ENCODE measurements at regions not wholly inside any gene's neighbourhood (a gene's known extent, or its start where the extent isn't known, plus 50 kb on each side); places are given as distances from the start of the nearest gene placed in this dataset.

- TF ChIP-seq CTCF (IDR thresholded peaks at IDR 0.05; ENCODE audit: extremely low read depth in 1 of 2, insufficient read depth in 1 of 2, low read depth in 1 of 2, low read length in 2 of 2) (no peak), MYC (IDR thresholded peaks at IDR 0.05; ENCODE audit: low read depth, low read length) (no peak), EZH2 (IDR thresholded peaks at IDR 0.05; ENCODE audit: borderline replicate concordance, low read depth, low read length, severe bottlenecking) (no peak), POLR2AphosphoS5 (IDR thresholded peaks at IDR 0.05; ENCODE audit: insufficient read depth, low read depth, low read length) (no peak), GATA2 (IDR thresholded peaks at IDR 0.05; ENCODE audit: insufficient read depth, insufficient read length, low read depth, low read length) (no peak), FOS (IDR thresholded peaks at IDR 0.05; ENCODE audit: borderline replicate concordance, insufficient read depth, low read length) (no peak)
Measured at GRCh38 chr21:20507783-20508182, 490.4 kb upstream of the NCAM2 start.

Measured in endothelial cell of umbilical vein (primary cell).